ENCODE measurements at regions not wholly inside any gene's neighbourhood (a gene's known extent, or its start where the extent isn't known, plus 50 kb on each side); places are given as distances from the start of the nearest gene placed in this dataset.

- Histone ChIP-seq H2BK12ac (ENCODE audit: low read length in 2 of 2) (no peak overlapping the region), H3K4me1 (ENCODE audit: control insufficient read depth, insufficient read depth, low read depth, low read length) (no peaks in the 10 kb centered on the region), H2AK5ac (ENCODE audit: low read length, severe bottlenecking) (no peak overlapping the region), H3K18ac (ENCODE audit: low read depth in 1 of 2, low read length in 2 of 2) (no peak overlapping the region), H3K14ac (ENCODE audit: low read length in 2 of 2) (no peak overlapping the region), H3K36me3 (ENCODE audit: control insufficient read depth in 1 of 2, insufficient read depth in 2 of 2, low read depth in 1 of 2, low read length in 2 of 2) (no peaks in the 10 kb centered on the region), H3K4me2 (ENCODE audit: low read length, poor library complexity, severe bottlenecking) (no peak overlapping the region), H3K27me3 (ENCODE audit: control insufficient read depth in 1 of 2, insufficient read depth in 1 of 2, low read length in 2 of 2) (peaks cover 3 to 30% of the 10 kb centered on the region in 2 experiments), H3K79me1 (replicated peaks; ENCODE audit: low read length, poor library complexity, severe bottlenecking) (no peaks in the 10 kb centered on the region), H3K27ac (ENCODE audit: low read length, poor library complexity, severe bottlenecking) (no peak overlapping the region), H4K91ac (ENCODE audit: low read length) (no peak overlapping the region), H3K23ac (ENCODE audit: low read length in 2 of 2) (no peak overlapping the region), H2BK15ac (ENCODE audit: low read depth, poor library complexity, severe bottlenecking) (no peak overlapping the region), H3K4ac (ENCODE audit: low read depth in 1 of 2, low read length in 2 of 2) (no peak overlapping the region), H3K4me3 (ENCODE audit: insufficient read depth in 1 of 2, low read depth in 1 of 2, low read length in 2 of 2) (no peak overlapping the region), H3K9me3 (ENCODE audit: control insufficient read depth, low read length) (no peaks in the 10 kb centered on the region), H2BK5ac (ENCODE audit: low read depth, low read length, poor library complexity, severe bottlenecking) (no peak overlapping the region), H3K9ac (ENCODE audit: low read length) (no peak overlapping the region), H2BK120ac (ENCODE audit: low read depth, low read length) (no peak overlapping the region), H2AFZ (ENCODE audit: low read depth, low read length) (no peak overlapping the region), H4K8ac (ENCODE audit: low read length) (no peak overlapping the region)
- DNase-seq = no peak
- 81% methylated on average over 4 of the region's 4 CpGs for WGBS
Measured at GRCh38 chr10:117729156-117729555, 186.6 kb downstream of the EMX2 start.

GRCh38 chr10:117731121-117731791 is 188.7 kb downstream of the EMX2 start:
- no peak overlapping the region for H3K18ac ChIP-seq (ENCODE audit: low read depth in 1 of 2, low read length in 2 of 2)
- no peaks in the 10 kb centered on the region for H3K4me1 ChIP-seq (ENCODE audit: control insufficient read depth, insufficient read depth, low read depth, low read length)
- no peaks in the 10 kb centered on the region for H3K79me1 ChIP-seq (replicated peaks; ENCODE audit: low read length, poor library complexity, severe bottlenecking)
- no peak overlapping the region for H4K8ac ChIP-seq (ENCODE audit: low read length)
- H3K27me3 ChIP-seq (ENCODE audit: control insufficient read depth in 1 of 2, insufficient read depth in 1 of 2, low read length in 2 of 2) = peaks cover 3 to 46% of the 10 kb centered on the region in 2 experiments
- H2AK5ac ChIP-seq (ENCODE audit: low read length, severe bottlenecking) = no peak overlapping the region
- no peak overlapping the region for H3K23ac ChIP-seq (ENCODE audit: low read length in 2 of 2)
- H3K27ac ChIP-seq (ENCODE audit: low read length, poor library complexity, severe bottlenecking) = no peak overlapping the region
- no peak overlapping the region for H2BK15ac ChIP-seq (ENCODE audit: low read depth, poor library complexity, severe bottlenecking)
- H2AFZ ChIP-seq (ENCODE audit: low read depth, low read length) = no peak overlapping the region
- H2BK12ac ChIP-seq (ENCODE audit: low read length in 2 of 2) = no peak overlapping the region
- WGBS = 84% methylated on average over 14 of the region's 17 CpGs
- H4K91ac ChIP-seq (ENCODE audit: low read length) = no peak overlapping the region
- no peak overlapping the region for H3K4me3 ChIP-seq (ENCODE audit: insufficient read depth in 1 of 2, low read depth in 1 of 2, low read length in 2 of 2)
- no peak overlapping the region for H2BK120ac ChIP-seq (ENCODE audit: low read depth, low read length)
- no peaks in the 10 kb centered on the region for H3K36me3 ChIP-seq (ENCODE audit: control insufficient read depth in 1 of 2, insufficient read depth in 2 of 2, low read depth in 1 of 2, low read length in 2 of 2)
- no peak overlapping the region for H2BK5ac ChIP-seq (ENCODE audit: low read depth, low read length, poor library complexity, severe bottlenecking)
- no peak overlapping the region for H3K4ac ChIP-seq (ENCODE audit: low read depth in 1 of 2, low read length in 2 of 2)
- no peak overlapping the region for H3K9ac ChIP-seq (ENCODE audit: low read length)
- no peak for DNase-seq
- no peaks in the 10 kb centered on the region for H3K9me3 ChIP-seq (ENCODE audit: control insufficient read depth, low read length)
- H3K4me2 ChIP-seq (ENCODE audit: low read length, poor library complexity, severe bottlenecking) = no peak overlapping the region
- no peak overlapping the region for H3K14ac ChIP-seq (ENCODE audit: low read length in 2 of 2)

GRCh38 chr10:117734731-117735405 is 192.3 kb downstream of the EMX2 start:
- H2AFZ ChIP-seq (ENCODE audit: low read depth, low read length) = no peak overlapping the region
- H3K14ac ChIP-seq (ENCODE audit: low read length in 2 of 2) = no peak overlapping the region
- no peak overlapping the region for H3K23ac ChIP-seq (ENCODE audit: low read length in 2 of 2)

GRCh38 chr10:117736655-117737054 is 194.1 kb downstream of the EMX2 start:
- Histone ChIP-seq H3K9me3 (ENCODE audit: control insufficient read depth, low read length) (no peaks in the 10 kb centered on the region), H3K14ac (ENCODE audit: low read length in 2 of 2) (no peak overlapping the region), H2BK15ac (ENCODE audit: low read depth, poor library complexity, severe bottlenecking) (no peak overlapping the region), H3K4me2 (ENCODE audit: low read length, poor library complexity, severe bottlenecking) (no peak overlapping the region), H2AK5ac (ENCODE audit: low read length, severe bottlenecking) (no peak overlapping the region), H3K27me3 (ENCODE audit: control insufficient read depth in 1 of 2, insufficient read depth in 1 of 2, low read length in 2 of 2) (peaks cover 3 to 24% of the 10 kb centered on the region in 2 experiments), H2BK5ac (ENCODE audit: low read depth, low read length, poor library complexity, severe bottlenecking) (no peak overlapping the region), H3K27ac (ENCODE audit: low read length, poor library complexity, severe bottlenecking) (no peak overlapping the region), H3K23ac (ENCODE audit: low read length in 2 of 2) (no peak overlapping the region), H3K9ac (ENCODE audit: low read length) (no peak overlapping the region), H4K91ac (ENCODE audit: low read length) (no peak overlapping the region), H4K8ac (ENCODE audit: low read length) (no peak overlapping the region), H2AFZ (ENCODE audit: low read depth, low read length) (no peak overlapping the region), H3K4me1 (ENCODE audit: control insufficient read depth, insufficient read depth, low read depth, low read length) (no peaks in the 10 kb centered on the region), H3K18ac (ENCODE audit: low read depth in 1 of 2, low read length in 2 of 2) (no peak overlapping the region), H3K79me1 (replicated peaks; ENCODE audit: low read length, poor library complexity, severe bottlenecking) (no peaks in the 10 kb centered on the region), H2BK12ac (ENCODE audit: low read length in 2 of 2) (no peak overlapping the region), H3K4me3 (ENCODE audit: insufficient read depth in 1 of 2, low read depth in 1 of 2, low read length in 2 of 2) (no peak overlapping the region), H3K4ac (ENCODE audit: low read depth in 1 of 2, low read length in 2 of 2) (no peak overlapping the region), H3K36me3 (ENCODE audit: control insufficient read depth in 1 of 2, insufficient read depth in 2 of 2, low read depth in 1 of 2, low read length in 2 of 2) (no peaks in the 10 kb centered on the region), H2BK120ac (ENCODE audit: low read depth, low read length) (no peak overlapping the region)
- 90% methylated on average over 3 of the region's 7 CpGs for WGBS
- DNase-seq = no peak

More at GRCh38 chr10:117734731-117735405, 192.3 kb downstream of the EMX2 start:
- no peaks in the 10 kb centered on the region for H3K36me3 ChIP-seq (ENCODE audit: control insufficient read depth in 1 of 2, insufficient read depth in 2 of 2, low read depth in 1 of 2, low read length in 2 of 2)
- peaks cover 3 to 35% of the 10 kb centered on the region in 2 experiments for H3K27me3 ChIP-seq (ENCODE audit: control insufficient read depth in 1 of 2, insufficient read depth in 1 of 2, low read length in 2 of 2)
- H3K4ac ChIP-seq (ENCODE audit: low read depth in 1 of 2, low read length in 2 of 2) = no peak overlapping the region
- no peak overlapping the region for H3K4me3 ChIP-seq (ENCODE audit: insufficient read depth in 1 of 2, low read depth in 1 of 2, low read length in 2 of 2)
- H3K9me3 ChIP-seq (ENCODE audit: control insufficient read depth, low read length) = no peaks in the 10 kb centered on the region
- no peak overlapping the region for H3K9ac ChIP-seq (ENCODE audit: low read length)
- no peak overlapping the region for H2AK5ac ChIP-seq (ENCODE audit: low read length, severe bottlenecking)
- H4K91ac ChIP-seq (ENCODE audit: low read length) = no peak overlapping the region
- no peak overlapping the region for H3K27ac ChIP-seq (ENCODE audit: low read length, poor library complexity, severe bottlenecking)
- no peak overlapping the region for H3K18ac ChIP-seq (ENCODE audit: low read depth in 1 of 2, low read length in 2 of 2)
- H2BK12ac ChIP-seq (ENCODE audit: low read length in 2 of 2) = no peak overlapping the region
- H4K8ac ChIP-seq (ENCODE audit: low read length) = no peak overlapping the region
- WGBS = 64% methylated on average over 48 of the region's 48 CpGs
- no peak overlapping the region for H2BK120ac ChIP-seq (ENCODE audit: low read depth, low read length)
- DNase-seq = no peak
- H3K4me1 ChIP-seq (ENCODE audit: control insufficient read depth, insufficient read depth, low read depth, low read length) = no peaks in the 10 kb centered on the region
- H2BK5ac ChIP-seq (ENCODE audit: low read depth, low read length, poor library complexity, severe bottlenecking) = no peak overlapping the region
- H2BK15ac ChIP-seq (ENCODE audit: low read depth, poor library complexity, severe bottlenecking) = no peak overlapping the region
- no peaks in the 10 kb centered on the region for H3K79me1 ChIP-seq (replicated peaks; ENCODE audit: low read length, poor library complexity, severe bottlenecking)
- no peak overlapping the region for H3K4me2 ChIP-seq (ENCODE audit: low read length, poor library complexity, severe bottlenecking)
